HG02798 (cell line): ENCODE measurements at regions not wholly inside any gene's neighbourhood (a gene's known extent, or its start where the extent isn't known, plus 50 kb on each side); places are given as distances from the start of the nearest gene placed in this dataset.

Source experiments
- ATAC-seq: cut with Tn5 transposase; IDR thresholded peaks from one replicate; pipeline ENCODE4 v1.9.1; 2021; ENCODE audit warnings: mild to moderate bottlenecking; ENCODE audit not compliant: unreplicated experiment, poor library complexity

GRCh38 chr1:81635816-81636215, 164.9 kb upstream of the ADGRL2 start:
- no peak for ATAC-seq

GRCh38 chr1:81634294-81634693, 166.4 kb upstream of the ADGRL2 start:
- ATAC-seq, result no peak

GRCh38 chr1:81619156-81619555, 181.6 kb upstream of the ADGRL2 start:
- no peak for ATAC-seq

GRCh38 chr1:81618376-81618775, 182.4 kb upstream of the ADGRL2 start:
- no peak for ATAC-seq

- ATAC-seq, result no peak
Measured at GRCh38 chr1:81617308-81617967, 183.3 kb upstream of the ADGRL2 start.

GRCh38 chr1:81613803-81614202, 186.9 kb upstream of the ADGRL2 start:
- ATAC-seq, result no peak

GRCh38 chr1:81607924-81608323, 192.8 kb upstream of the ADGRL2 start:
- no peak for ATAC-seq

GRCh38 chr1:81607086-81607485, 193.6 kb upstream of the ADGRL2 start:
- no peak for ATAC-seq

- no peak for ATAC-seq
Measured at GRCh38 chr1:81606656-81607055, 194.1 kb upstream of the ADGRL2 start.

GRCh38 chr1:81605023-81605422, 195.7 kb upstream of the ADGRL2 start:
- ATAC-seq, result no peak

GRCh38 chr1:81600878-81601622, 199.7 kb upstream of the ADGRL2 start:
- ATAC-seq, result peak; percentile 45

GRCh38 chr1:81600363-81600762, 200.4 kb upstream of the ADGRL2 start:
- no peak for ATAC-seq

GRCh38 chr1:81598623-81599022, 202.1 kb upstream of the ADGRL2 start:
- peak; percentile 76 for ATAC-seq

- peak; percentile 37 for ATAC-seq
Measured at GRCh38 chr1:81597720-81598426, 202.9 kb upstream of the ADGRL2 start.

- no peak for ATAC-seq
Measured at GRCh38 chr1:81596341-81596740, 204.4 kb upstream of the ADGRL2 start.

- ATAC-seq, result no peak
Measured at GRCh38 chr1:81594206-81594605, 206.5 kb upstream of the ADGRL2 start.

GRCh38 chr1:81592233-81592632, 208.5 kb upstream of the ADGRL2 start:
- no peak for ATAC-seq

- ATAC-seq, result no peak
Measured at GRCh38 chr1:81590171-81590570, 210.6 kb upstream of the ADGRL2 start.

- ATAC-seq, result no peak
Measured at GRCh38 chr1:81588149-81588548, 212.6 kb upstream of the ADGRL2 start.

GRCh38 chr1:81587426-81587825, 213.3 kb upstream of the ADGRL2 start:
- no peak for ATAC-seq

- ATAC-seq, result no peak
Measured at GRCh38 chr1:81585371-81585770, 215.4 kb upstream of the ADGRL2 start.
